ENCODE measurements at regions not wholly inside any gene's neighbourhood (a gene's known extent, or its start where the extent isn't known, plus 50 kb on each side); places are given as distances from the start of the nearest gene placed in this dataset.
"Not testable (repeated sequence)": the region's sequence is repeated elsewhere in the genome, so short reads cannot be mapped to it uniquely, and the experiment has no call there.

- DNase-seq: no peak
- intact Hi-C loops (cut with DNase I): no loop called here
- Histone ChIP-seq H3K36me3 (replicated peaks in 1 of 2) (peaks cover 0 to 2% of the 10 kb centered on the region in 2 donors), H3K27ac (no peak overlapping the region), H3K4me1 (replicated peaks in 1 of 2) (no peaks in the 10 kb centered on the region), H3K4me3 (no peak overlapping the region), H3K9me3 (replicated peaks in 1 of 3) (no peaks in the 10 kb centered on the region), H3K27me3 (no peaks in the 10 kb centered on the region)
- TF ChIP-seq POLR2A (IDR thresholded peaks at IDR 0.05) (no peak), CTCF (IDR thresholded peaks at IDR 0.05) (no peak)
Measured at GRCh38 chr4:111136967-111137366, 514.1 kb upstream of the PITX2 start.

- intact Hi-C loops (cut with DNase I): no loop called here
- no peak for DNase-seq
- Histone ChIP-seq H3K4me3 (no peak overlapping the region), H3K36me3 (replicated peaks in 1 of 2) (no peaks in the 10 kb centered on the region), H3K27ac (no peak overlapping the region), H3K4me1 (replicated peaks in 1 of 2) (no peaks in the 10 kb centered on the region), H3K9me3 (replicated peaks in 1 of 3) (no peaks in the 10 kb centered on the region), H3K27me3 (no peaks in the 10 kb centered on the region)
- TF ChIP-seq CTCF (IDR thresholded peaks at IDR 0.05) (no peak), POLR2A (IDR thresholded peaks at IDR 0.05) (no peak)
Measured at GRCh38 chr4:111143510-111143909, 520.6 kb upstream of the PITX2 start.

- Histone ChIP-seq H3K4me1 (replicated peaks in 1 of 2) (no peaks in the 10 kb centered on the region), H3K36me3 (replicated peaks in 1 of 2) (no peaks in the 10 kb centered on the region), H3K4me3 (no peak overlapping the region), H3K27ac (no peak overlapping the region), H3K9me3 (replicated peaks in 1 of 3) (no peaks in the 10 kb centered on the region), H3K27me3 (no peaks in the 10 kb centered on the region)
- no peak for DNase-seq
- intact Hi-C loops (cut with DNase I): no loop called here
- WGBS, 4 donors: 61 to 76% (median 67%) methylated on average over 5 to 6 of the region's 6 CpGs; no CpG with 5 or more reads in 1 of the 4 donors
- TF ChIP-seq CTCF (IDR thresholded peaks at IDR 0.05): no peak
- no peak for TF ChIP-seq POLR2A (IDR thresholded peaks at IDR 0.05)
Measured at GRCh38 chr4:111154934-111155333, 532.1 kb upstream of the PITX2 start.

- intact Hi-C loops (cut with DNase I); H3K36me3 ChIP-seq (replicated peaks in 1 of 2); H3K4me3 ChIP-seq; DNase-seq; H3K9me3 ChIP-seq (replicated peaks in 1 of 3); H3K27ac ChIP-seq; H3K27me3 ChIP-seq; H3K4me1 ChIP-seq (replicated peaks in 1 of 2): not testable (repeated sequence)
- 58 to 75% (median 60%) methylated on average over 3 to 4 of the region's 4 CpGs; no CpG with 5 or more reads in 1 of the 4 donors for WGBS, 4 donors
Measured at GRCh38 chr4:111164556-111164955, 541.7 kb upstream of the PITX2 start.

DNA sequence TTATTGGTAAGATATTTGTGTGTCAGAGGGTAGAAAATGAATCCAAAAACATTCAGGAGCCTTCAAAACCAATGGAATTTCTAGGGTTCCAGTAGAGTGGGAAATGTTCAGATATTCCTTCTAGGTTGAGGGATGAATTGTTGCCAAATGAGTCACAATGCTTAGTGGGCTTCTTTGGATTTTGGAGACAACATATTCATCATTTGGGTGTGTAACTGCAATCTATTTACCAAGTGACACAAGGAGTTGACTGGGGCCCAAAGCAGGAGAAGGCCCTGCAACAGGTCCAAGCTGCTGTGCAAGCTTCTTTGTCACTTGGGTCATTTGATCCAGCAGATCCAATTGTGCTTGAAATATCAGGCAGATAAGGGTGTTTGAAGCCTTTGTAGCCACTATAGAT, 551.5 kb upstream of the PITX2 start:
- TF ChIP-seq CTCF (IDR thresholded peaks at IDR 0.05) (no peak), POLR2A (IDR thresholded peaks at IDR 0.05) (no peak)

More for the DNA sequence above, 551.5 kb upstream of the PITX2 start:
- no peaks in the 10 kb centered on the region for H3K4me1 ChIP-seq (replicated peaks in 1 of 2)
- no peak for DNase-seq
- H3K9me3 ChIP-seq (replicated peaks in 1 of 3): no peaks in the 10 kb centered on the region
- intact Hi-C loops (cut with DNase I): no loop called here
- H3K36me3 ChIP-seq (replicated peaks in 1 of 2): no peaks in the 10 kb centered on the region
- H3K27me3 ChIP-seq: no peaks in the 10 kb centered on the region
- H3K27ac ChIP-seq: no peak overlapping the region
- H3K4me3 ChIP-seq: no peak overlapping the region
